Endothelial cell of umbilical vein (primary cell): ENCODE measurements at regions not wholly inside any gene's neighbourhood (a gene's known extent, or its start where the extent isn't known, plus 50 kb on each side); places are given as distances from the start of the nearest gene placed in this dataset.

ENCODE experiments used
- CTCF ChIP-seq, 2 donors: IDR thresholded peaks; 1 replicate in 1 of 2; 2 replicates in 1 of 2; pipeline ENCODE4 v1.5.1; 2011; ENCODE audit warnings: low read length in 2 of 2, mild to moderate bottlenecking in 2 of 2, moderate library complexity in 2 of 2, control low read depth in 1 of 2, inconsistent platforms in 1 of 2, low read depth in 1 of 2; ENCODE audit not compliant: insufficient read depth in 1 of 2; ENCODE audit errors: extremely low read depth in 1 of 2
- EZH2 ChIP-seq: IDR thresholded peaks from 2 replicates; pipeline ENCODE4 v1.6.1; 2012; ENCODE audit warnings: borderline replicate concordance, low read depth, mild to moderate bottlenecking, moderate library complexity, low read length, inconsistent platforms; ENCODE audit not compliant: severe bottlenecking
- MYC ChIP-seq: IDR thresholded peaks from one replicate; pipeline ENCODE4 v1.6.1; 2011; ENCODE audit warnings: mild to moderate bottlenecking, low read depth, low read length
- POLR2A ChIP-seq: IDR thresholded peaks from 2 replicates; pipeline ENCODE4 v1.6.1; 2012; ENCODE audit warnings: low read depth, mild to moderate bottlenecking, control low read depth, low read length
- POLR2AphosphoS5 ChIP-seq: IDR thresholded peaks from 2 replicates; pipeline ENCODE4 v1.6.1; 2012; ENCODE audit warnings: low read depth, mild to moderate bottlenecking, control low read depth, low read length, moderate library complexity; ENCODE audit not compliant: insufficient read depth

GRCh38 chr7:91397612-91398011 lies 133.4 kb downstream of the FZD1 start:
- TF ChIP-seq POLR2A (no peak), CTCF (IDR thresholded peaks at IDR 0.05; ENCODE audit: extremely low read depth in 1 of 2, insufficient read depth in 1 of 2, low read depth in 1 of 2, low read length in 2 of 2) (no peak), POLR2AphosphoS5 (no peak), EZH2 (no peak), MYC (no peak)
